KMS-11 (cell line): ENCODE measurements at regions not wholly inside any gene's neighbourhood (a gene's known extent, or its start where the extent isn't known, plus 50 kb on each side); places are given as distances from the start of the nearest gene placed in this dataset.

Experiments
- H2AFZ ChIP-seq: fragments of 200-600 bp; sonication (generic); 2 replicates; pipeline ENCODE4 v1.6.1; 2016; ENCODE audit warnings: antibody characterized with exemption, mixed run types, low read depth
- H3K27ac ChIP-seq: fragments of 200-600 bp; sonication (generic); 2 replicates; pipeline ENCODE4 v1.6.1; 2016; ENCODE audit warnings: mild to moderate bottlenecking, mixed run types
- H3K27me3 ChIP-seq: fragments of 200-600 bp; sonication (generic); 2 replicates; pipeline ENCODE4 v1.6.1; 2017; ENCODE audit warnings: mild to moderate bottlenecking, low read depth, mixed run types, moderate library complexity; ENCODE audit not compliant: insufficient read depth
- H3K36me3 ChIP-seq: fragments of 200-600 bp; sonication (generic); 2 replicates; pipeline ENCODE4 v1.6.1; 2017; ENCODE audit warnings: mild to moderate bottlenecking, mixed run types; ENCODE audit not compliant: insufficient read depth
- H3K4me1 ChIP-seq: fragments of 200-600 bp; sonication (generic); 2 replicates; pipeline ENCODE4 v1.6.1; 2016; ENCODE audit warnings: mild to moderate bottlenecking, low read depth, mixed run types; ENCODE audit not compliant: poor library complexity, severe bottlenecking
- H3K4me2 ChIP-seq: fragments of 200-600 bp; sonication (generic); 2 replicates; pipeline ENCODE4 v1.7.0; 2016; ENCODE audit warnings: mild to moderate bottlenecking, mixed run types
- H3K4me3 ChIP-seq: fragments of 200-600 bp; sonication (generic); IDR thresholded peaks from 2 replicates; pipeline ENCODE4 v1.6.1; 2017; ENCODE audit warnings: low read depth, low read length, mixed read lengths; ENCODE audit not compliant: insufficient read depth
- H3K79me2 ChIP-seq: fragments of 200-600 bp; sonication (generic); 2 replicates; pipeline ENCODE4 v1.6.1; 2016; ENCODE audit warnings: low read depth, mixed run types; ENCODE audit not compliant: insufficient read depth
- H3K9ac ChIP-seq: fragments of 200-600 bp; sonication (generic); 2 replicates; pipeline ENCODE4 v1.6.1; 2016; ENCODE audit warnings: mild to moderate bottlenecking, mixed run types
- H4K20me1 ChIP-seq: fragments of 200-600 bp; sonication (generic); 2 replicates; pipeline ENCODE4 v1.6.1; 2016; ENCODE audit warnings: mild to moderate bottlenecking, mixed run types; ENCODE audit not compliant: insufficient read depth
- CTCF ChIP-seq: fragments of 200-600 bp; sonication (generic); conservative IDR thresholded peaks from 2 replicates; pipeline ENCODE4 v1.6.1; 2017; ENCODE audit warnings: low read depth, mild to moderate bottlenecking, antibody characterized with exemption, low read length, moderate library complexity, mixed read lengths

GRCh38 chr5:82785456-82785855 lies 291.7 kb downstream of the TMEM167A start:
- Histone ChIP-seq H3K4me1 (no peaks in the 10 kb centered on the region), H3K36me3 (no peaks in the 10 kb centered on the region), H4K20me1 (no peaks in the 10 kb centered on the region), H2AFZ (no peak overlapping the region), H3K27ac (no peak overlapping the region), H3K27me3 (no peaks in the 10 kb centered on the region), H3K4me2 (no peak overlapping the region), H3K79me2 (no peaks in the 10 kb centered on the region), H3K4me3 (no peak overlapping the region), H3K9ac (no peak overlapping the region)
- no peak for TF ChIP-seq CTCF

GRCh38 chr5:82784521-82784920 lies 292.7 kb downstream of the TMEM167A start:
- Histone ChIP-seq H3K27ac (no peak overlapping the region), H3K4me1 (no peaks in the 10 kb centered on the region), H3K36me3 (no peaks in the 10 kb centered on the region), H3K79me2 (no peaks in the 10 kb centered on the region), H3K4me2 (no peak overlapping the region), H3K9ac (no peak overlapping the region), H4K20me1 (no peaks in the 10 kb centered on the region), H2AFZ (no peak overlapping the region), H3K4me3 (no peak overlapping the region), H3K27me3 (no peaks in the 10 kb centered on the region)
- TF ChIP-seq CTCF, result no peak

- TF ChIP-seq CTCF, result no peak
These were observed 300.1 kb downstream of the TMEM167A start for GRCh38 chr5:82777106-82777505.

GRCh38 chr5:82772281-82772680 lies 304.9 kb downstream of the TMEM167A start:
- Histone ChIP-seq H3K27me3 (no peaks in the 10 kb centered on the region), H3K4me3 (no peak overlapping the region), H3K27ac (no peak overlapping the region), H4K20me1 (no peaks in the 10 kb centered on the region), H3K36me3 (no peaks in the 10 kb centered on the region), H3K9ac (no peak overlapping the region), H3K4me1 (no peaks in the 10 kb centered on the region), H2AFZ (no peak overlapping the region), H3K79me2 (no peaks in the 10 kb centered on the region), H3K4me2 (no peak overlapping the region)
- TF ChIP-seq CTCF, result no peak

More at GRCh38 chr5:82777106-82777505, 300.1 kb downstream of the TMEM167A start:
- Histone ChIP-seq H3K79me2 (no peaks in the 10 kb centered on the region), H3K9ac (no peak overlapping the region), H3K27me3 (no peaks in the 10 kb centered on the region), H3K27ac (no peak overlapping the region), H3K4me3 (no peak overlapping the region), H3K36me3 (no peaks in the 10 kb centered on the region), H3K4me2 (no peak overlapping the region), H2AFZ (no peak overlapping the region), H4K20me1 (no peaks in the 10 kb centered on the region), H3K4me1 (no peaks in the 10 kb centered on the region)
